NCI-H1436 treated with DMSO at 0.1 percent for 48 hours (cell line): ENCODE measurements at regions not wholly inside any gene's neighbourhood (a gene's known extent, or its start where the extent isn't known, plus 50 kb on each side); places are given as distances from the start of the nearest gene placed in this dataset.
"Not testable (repeated sequence)": the region's sequence is repeated elsewhere in the genome, so short reads cannot be mapped to it uniquely, and the experiment has no call there.

ENCODE experiments used
- DNase-seq: peaks from one replicate; lab custom pipeline; 2025; lab: John Stamatoyannopoulos, UW

DNA sequence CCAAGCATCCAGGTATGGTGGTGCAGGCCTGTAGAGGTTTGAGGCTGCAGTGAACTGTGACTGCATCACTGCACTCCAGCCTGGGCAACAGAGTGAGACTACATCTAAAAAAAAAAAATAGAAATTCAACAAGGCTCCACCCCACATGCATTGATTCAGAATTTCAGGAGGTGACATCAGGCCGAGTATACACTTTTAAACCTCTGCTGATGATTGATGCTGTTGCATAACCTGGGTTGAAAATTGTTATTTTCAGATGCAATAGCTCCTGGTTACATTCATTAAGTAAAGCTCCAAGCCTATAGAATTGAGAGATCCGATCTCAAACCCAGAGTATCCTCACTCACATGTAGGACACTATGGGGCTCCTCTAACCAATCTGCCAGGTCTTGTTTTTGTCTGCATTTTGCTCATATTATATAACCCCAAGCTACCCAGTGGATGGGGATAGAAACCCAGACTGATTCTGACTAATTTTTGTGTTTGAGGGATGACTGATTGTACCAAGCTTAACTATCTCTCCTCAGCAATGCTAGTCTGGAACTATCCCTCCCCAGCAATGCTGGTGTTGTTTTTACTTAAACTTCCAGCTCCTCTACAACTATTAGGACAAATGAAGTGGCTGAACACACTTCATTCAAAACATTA lies 123.5 kb upstream of the PREP start:
- no peak for DNase-seq

GRCh38 chr6:105522626-105523322 lies 119.9 kb upstream of the PREP start:
- DNase-seq, result no peak

GRCh38 chr6:105519954-105520353 lies 117.1 kb upstream of the PREP start:
- DNase-seq, result no peak

GRCh38 chr6:105518993-105519392 lies 116.1 kb upstream of the PREP start:
- not testable (repeated sequence) for DNase-seq

- DNase-seq, result no peak
Observed at GRCh38 chr6:105515054-105515453, 112.2 kb upstream of the PREP start.

GRCh38 chr6:105514306-105514705 lies 111.4 kb upstream of the PREP start:
- no peak for DNase-seq

- DNase-seq, result no peak
Observed at GRCh38 chr6:105511639-105512038, 108.8 kb upstream of the PREP start.

- no peak for DNase-seq
Observed at GRCh38 chr6:105510746-105511145, 107.9 kb upstream of the PREP start.

- no peak for DNase-seq
Observed at GRCh38 chr6:105509506-105510331, 106.8 kb upstream of the PREP start.

GRCh38 chr6:105507811-105508210 lies 104.9 kb upstream of the PREP start:
- DNase-seq, result no peak

- DNase-seq, result no peak
Observed at GRCh38 chr6:105504706-105505105, 101.8 kb upstream of the PREP start.

DNA sequence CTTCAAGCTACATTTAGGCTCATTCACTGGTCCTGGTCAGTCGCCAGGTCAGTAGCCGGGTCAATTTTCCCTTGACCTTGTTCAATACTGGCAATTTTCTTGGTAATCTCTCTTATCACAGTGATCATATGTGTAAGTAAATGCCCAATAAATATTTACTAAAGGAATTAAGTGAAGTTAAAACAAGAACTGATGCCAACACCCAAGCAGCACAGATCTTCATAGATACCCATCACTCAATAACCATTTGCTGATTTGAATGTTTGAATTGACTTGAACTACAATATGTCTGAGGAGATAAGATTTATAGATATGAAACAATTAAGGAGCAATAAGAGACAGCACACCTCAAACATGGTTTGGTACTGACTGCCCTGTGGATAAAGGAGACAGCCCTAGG lies 100.8 kb upstream of the PREP start:
- no peak for DNase-seq

DNA sequence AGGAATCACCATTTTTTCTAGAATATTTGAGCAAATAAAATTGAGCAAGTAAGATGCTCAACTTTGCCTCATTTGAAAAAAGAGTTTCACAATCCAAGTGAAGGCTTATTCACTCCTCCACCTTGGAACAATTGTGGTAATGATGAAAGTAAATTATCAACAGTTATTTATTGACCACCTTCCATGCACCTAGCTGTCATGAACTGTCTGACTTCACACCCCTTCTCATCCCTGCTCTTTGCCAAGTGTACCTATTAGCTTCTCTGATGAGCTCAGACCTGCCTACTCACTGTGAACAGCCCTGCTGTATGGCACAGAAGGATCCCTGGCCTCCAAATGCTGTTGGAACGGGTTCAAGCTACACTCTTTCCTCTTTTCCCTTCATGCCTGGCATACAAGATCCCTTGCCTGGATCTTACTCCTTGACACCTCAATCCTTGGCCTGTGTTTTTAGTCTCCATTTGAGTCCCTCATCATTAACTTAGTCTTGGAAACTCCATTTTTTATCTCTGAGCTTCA lies 99.0 kb upstream of the PREP start:
- no peak for DNase-seq

- DNase-seq, result no peak
Observed at GRCh38 chr6:105501246-105501645, 98.4 kb upstream of the PREP start.

DNA sequence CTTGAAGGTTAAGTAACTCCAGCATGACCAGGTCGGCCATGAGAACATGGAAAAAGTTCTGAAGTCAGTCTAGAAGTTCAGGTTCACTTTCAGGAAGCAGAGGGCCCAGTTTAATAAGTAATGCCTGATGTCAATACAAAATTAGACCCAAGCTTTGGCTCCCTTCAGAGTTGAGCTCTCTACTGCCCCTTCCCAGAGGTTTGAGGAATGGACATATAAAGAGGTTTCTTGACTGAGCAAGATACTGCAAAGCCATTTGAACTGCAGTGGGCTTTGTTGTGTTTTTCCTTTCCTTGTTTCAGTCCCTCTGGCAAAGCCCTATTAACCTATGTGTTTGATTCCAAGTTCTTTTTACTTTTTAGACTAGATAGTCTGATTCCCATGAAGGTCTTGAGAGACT lies 97.8 kb upstream of the PREP start:
- DNase-seq, result no peak

- DNase-seq, result no peak
Observed at GRCh38 chr6:105499931-105500330, 97.0 kb upstream of the PREP start.

DNA sequence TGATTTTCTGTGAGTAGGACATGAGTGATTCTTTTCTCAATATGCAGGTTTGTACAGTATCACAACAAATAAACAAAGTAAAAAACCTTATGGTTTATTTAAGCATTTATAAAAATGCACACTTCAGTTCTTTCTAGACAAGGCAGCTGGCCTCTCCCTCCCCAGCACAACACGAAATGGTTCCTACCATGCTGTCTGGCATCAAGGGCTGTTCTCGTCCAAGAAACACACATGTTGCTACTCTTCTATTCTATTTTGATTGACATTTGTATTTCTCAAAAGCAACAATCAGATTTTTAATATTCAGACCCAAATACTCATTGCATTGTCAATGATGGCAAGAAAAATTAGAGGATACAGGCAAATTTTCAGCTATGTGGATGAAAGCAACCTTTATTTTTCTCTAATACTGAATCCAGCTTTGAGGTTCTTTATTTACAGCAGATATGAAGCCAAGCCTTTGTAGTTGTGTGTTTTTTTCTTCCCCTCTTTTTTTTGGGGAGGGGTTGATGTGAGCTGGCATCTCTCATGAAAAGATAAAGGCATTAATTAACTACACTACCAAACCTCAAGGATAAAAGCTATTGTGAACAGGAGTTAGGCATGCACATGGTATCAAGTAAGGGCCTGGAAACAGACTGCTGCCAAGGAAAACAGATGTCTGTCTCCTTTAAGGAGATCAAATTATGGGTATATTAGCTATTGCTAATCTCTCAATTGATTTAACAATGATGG lies 96.4 kb upstream of the PREP start:
- no peak for DNase-seq

GRCh38 chr6:105497549-105497948 lies 94.7 kb upstream of the PREP start:
- DNase-seq, result no peak

- no peak for DNase-seq
Observed at GRCh38 chr6:105495515-105495914, 92.6 kb upstream of the PREP start.

DNA sequence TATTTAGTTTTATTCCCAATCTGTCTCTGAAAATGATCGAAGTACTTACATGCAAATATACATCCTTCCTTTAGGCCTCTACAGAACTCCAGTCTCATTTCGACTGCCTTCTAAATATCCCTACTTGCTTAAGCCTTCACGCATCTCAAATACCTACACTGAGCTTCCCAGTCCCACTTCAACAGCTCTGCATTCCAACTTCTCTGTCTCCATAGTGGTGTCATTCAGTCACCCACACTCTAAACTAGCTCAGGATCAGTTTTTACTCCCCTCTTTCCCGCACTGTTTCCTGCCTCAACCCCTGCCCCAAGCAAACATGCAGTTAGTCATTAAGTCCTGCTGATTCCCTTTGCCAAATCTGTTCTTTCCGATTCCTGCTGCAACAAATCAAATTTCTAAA lies 91.8 kb upstream of the PREP start:
- no peak for DNase-seq

DNA sequence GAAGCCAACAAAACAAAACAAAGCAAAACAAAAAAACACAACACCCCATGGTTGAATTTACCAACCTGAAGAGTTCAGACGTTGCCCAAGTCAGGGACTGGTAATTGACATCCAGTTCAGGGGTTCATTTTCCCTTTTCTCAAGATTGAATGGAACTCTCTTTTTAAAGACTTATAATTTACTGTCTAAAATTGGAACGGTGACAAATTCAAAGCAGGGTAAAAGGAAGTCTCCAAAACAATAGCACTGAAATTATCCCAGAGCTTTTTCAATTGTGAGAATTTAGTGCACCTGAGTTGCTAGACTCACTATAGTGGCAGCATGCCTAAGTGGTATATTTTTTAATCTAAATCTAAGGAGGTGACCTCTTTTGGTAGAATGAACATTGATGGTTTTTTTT lies 90.9 kb upstream of the PREP start:
- no peak for DNase-seq
